ENCODE measurements at regions not wholly inside any gene's neighbourhood (a gene's known extent, or its start where the extent isn't known, plus 50 kb on each side); places are given as distances from the start of the nearest gene placed in this dataset.

- no peak for DNase-seq
- no peak overlapping the region for H2AFZ ChIP-seq (ENCODE audit: low read length)
- no peaks in the 10 kb centered on the region for H3K36me3 ChIP-seq (ENCODE audit: low read depth, low read length)
- no peak overlapping the region for H3K4me2 ChIP-seq (ENCODE audit: low read length)
- no peak for ATAC-seq
- no peaks in the 10 kb centered on the region for H4K20me1 ChIP-seq (ENCODE audit: low read length)
- no peaks in the 10 kb centered on the region for H3F3A ChIP-seq (ENCODE audit: low read length, unreplicated experiment)
- TF ChIP-seq, protein P1, sequence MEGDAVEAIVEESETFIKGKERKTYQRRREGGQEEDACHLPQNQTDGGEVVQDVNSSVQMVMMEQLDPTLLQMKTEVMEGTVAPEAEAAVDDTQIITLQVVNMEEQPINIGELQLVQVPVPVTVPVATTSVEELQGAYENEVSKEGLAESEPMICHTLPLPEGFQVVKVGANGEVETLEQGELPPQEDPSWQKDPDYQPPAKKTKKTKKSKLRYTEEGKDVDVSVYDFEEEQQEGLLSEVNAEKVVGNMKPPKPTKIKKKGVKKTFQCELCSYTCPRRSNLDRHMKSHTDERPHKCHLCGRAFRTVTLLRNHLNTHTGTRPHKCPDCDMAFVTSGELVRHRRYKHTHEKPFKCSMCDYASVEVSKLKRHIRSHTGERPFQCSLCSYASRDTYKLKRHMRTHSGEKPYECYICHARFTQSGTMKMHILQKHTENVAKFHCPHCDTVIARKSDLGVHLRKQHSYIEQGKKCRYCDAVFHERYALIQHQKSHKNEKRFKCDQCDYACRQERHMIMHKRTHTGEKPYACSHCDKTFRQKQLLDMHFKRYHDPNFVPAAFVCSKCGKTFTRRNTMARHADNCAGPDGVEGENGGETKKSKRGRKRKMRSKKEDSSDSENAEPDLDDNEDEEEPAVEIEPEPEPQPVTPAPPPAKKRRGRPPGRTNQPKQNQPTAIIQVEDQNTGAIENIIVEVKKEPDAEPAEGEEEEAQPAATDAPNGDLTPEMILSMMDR (conservative IDR thresholded peaks at IDR 0.05; ENCODE audit: low read depth, low read length), result no peak
- TF ChIP-seq EZH2phosphoT487 (IDR thresholded peaks at IDR 0.05; ENCODE audit: borderline replicate concordance, low read length) (no peak), EZH2 (IDR thresholded peaks at IDR 0.05; ENCODE audit: low read length, unreplicated experiment) (no peak)
- ChIA-PET CTCF (no interaction called here), POLR2A (ENCODE audit: unreplicated experiment) (no interaction called here)
- intact Hi-C loops (cut with micrococcal nuclease), result no loop called here
- no peaks in the 10 kb centered on the region for H3K4me1 ChIP-seq (ENCODE audit: insufficient read depth, low read length)
- no peak overlapping the region for H3K9ac ChIP-seq (ENCODE audit: low read length)
- H3K9me3 ChIP-seq (ENCODE audit: low read length), result no peaks in the 10 kb centered on the region
- H3K27ac ChIP-seq (ENCODE audit: low read length), result no peak overlapping the region
- BruUV-seq (replicated peaks), result no TSS peak
- H3K4me3 ChIP-seq (ENCODE audit: low read length), result no peak overlapping the region
- no peaks in the 10 kb centered on the region for H3K27me3 ChIP-seq (ENCODE audit: low read length)
- H3K9me2 ChIP-seq (replicated peaks; ENCODE audit: low read length), result no peaks in the 10 kb centered on the region
- H3K79me2 ChIP-seq (ENCODE audit: low read length), result no peaks in the 10 kb centered on the region
These were observed 55.9 kb upstream of the KCNMB1 start for GRCh38 chr5:170444969-170445505.

- ChIA-PET CTCF (no interaction called here), POLR2A (ENCODE audit: unreplicated experiment) (no interaction called here)
- no peaks in the 10 kb centered on the region for H3K4me1 ChIP-seq (ENCODE audit: insufficient read depth, low read length)
- no peak overlapping the region for H3K9ac ChIP-seq (ENCODE audit: low read length)
- BruUV-seq (replicated peaks), result no TSS peak
- H3K27me3 ChIP-seq (ENCODE audit: low read length), result no peaks in the 10 kb centered on the region
- H3K4me2 ChIP-seq (ENCODE audit: low read length), result no peak overlapping the region
- H3K9me3 ChIP-seq (ENCODE audit: low read length), result no peaks in the 10 kb centered on the region
- no peak overlapping the region for H3K4me3 ChIP-seq (ENCODE audit: low read length)
- H4K20me1 ChIP-seq (ENCODE audit: low read length), result no peaks in the 10 kb centered on the region
- intact Hi-C loops (cut with micrococcal nuclease), result no loop called here
- H3K79me2 ChIP-seq (ENCODE audit: low read length), result no peaks in the 10 kb centered on the region
- TF ChIP-seq EZH2phosphoT487 (IDR thresholded peaks at IDR 0.05; ENCODE audit: borderline replicate concordance, low read length) (no peak), EZH2 (IDR thresholded peaks at IDR 0.05; ENCODE audit: low read length, unreplicated experiment) (no peak)
- TF ChIP-seq, protein P1 (conservative IDR thresholded peaks at IDR 0.05; ENCODE audit: low read depth, low read length), result no peak
- DNase-seq (no peak), ATAC-seq (no peak)
- H2AFZ ChIP-seq (ENCODE audit: low read length), result no peak overlapping the region
- no peaks in the 10 kb centered on the region for H3F3A ChIP-seq (ENCODE audit: low read length, unreplicated experiment)
- H3K27ac ChIP-seq (ENCODE audit: low read length), result no peak overlapping the region
- no peaks in the 10 kb centered on the region for H3K36me3 ChIP-seq (ENCODE audit: low read depth, low read length)
- no peaks in the 10 kb centered on the region for H3K9me2 ChIP-seq (replicated peaks; ENCODE audit: low read length)
These were observed 55.0 kb upstream of the KCNMB1 start for GRCh38 chr5:170444181-170444580.

DNA sequence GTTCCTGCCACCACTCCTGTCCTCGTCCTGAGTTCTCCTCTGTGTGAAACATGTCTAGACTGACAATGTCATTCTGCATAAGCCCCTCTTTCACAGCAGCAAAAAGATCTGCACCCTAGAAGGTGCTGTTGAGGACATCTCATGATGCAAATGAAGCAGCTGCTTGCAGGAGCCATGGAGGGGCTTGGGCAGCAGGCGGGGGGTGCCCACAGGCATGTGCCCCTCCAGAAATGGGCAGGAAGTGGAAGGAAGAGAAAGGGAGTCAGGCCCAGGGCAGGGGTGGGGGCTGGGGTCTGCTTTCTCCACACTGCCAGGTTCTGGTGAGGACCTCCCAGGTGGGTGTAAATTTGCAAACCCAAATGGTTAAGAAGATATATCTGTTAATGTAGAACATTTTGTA is 54.5 kb upstream of the KCNMB1 start:
- Histone ChIP-seq H4K20me1 (ENCODE audit: low read length) (no peaks in the 10 kb centered on the region), H3F3A (ENCODE audit: low read length, unreplicated experiment) (no peaks in the 10 kb centered on the region), H3K9me3 (ENCODE audit: low read length) (no peaks in the 10 kb centered on the region), H3K9ac (ENCODE audit: low read length) (no peak overlapping the region), H3K4me1 (ENCODE audit: insufficient read depth, low read length) (no peaks in the 10 kb centered on the region), H3K9me2 (replicated peaks; ENCODE audit: low read length) (no peaks in the 10 kb centered on the region), H3K36me3 (ENCODE audit: low read depth, low read length) (no peaks in the 10 kb centered on the region), H3K27ac (ENCODE audit: low read length) (no peak overlapping the region), H3K4me2 (ENCODE audit: low read length) (no peak overlapping the region), H3K4me3 (ENCODE audit: low read length) (no peak overlapping the region), H3K79me2 (ENCODE audit: low read length) (no peaks in the 10 kb centered on the region), H2AFZ (ENCODE audit: low read length) (no peak overlapping the region), H3K27me3 (ENCODE audit: low read length) (no peaks in the 10 kb centered on the region)
- ChIA-PET CTCF (no interaction called here), POLR2A (ENCODE audit: unreplicated experiment) (no interaction called here)
- ATAC-seq, result no peak
- intact Hi-C loops (cut with micrococcal nuclease), result no loop called here
- DNase-seq, result no peak
- BruUV-seq (replicated peaks), result no TSS peak
- TF ChIP-seq EZH2 (IDR thresholded peaks at IDR 0.05; ENCODE audit: low read length, unreplicated experiment), result no peak
- no peak for TF ChIP-seq EZH2phosphoT487 (IDR thresholded peaks at IDR 0.05; ENCODE audit: borderline replicate concordance, low read length)

Data from PC-3 (cell line).